Glutamatergic neuron (in vitro differentiated cells): ENCODE measurements at regions not wholly inside any gene's neighbourhood (a gene's known extent, or its start where the extent isn't known, plus 50 kb on each side); places are given as distances from the start of the nearest gene placed in this dataset.

Experiments used
- DNase-seq: peaks from one replicate; pipeline ENCODE4 v3.0.0; 2022
- H3K27ac Mint-ChIP-seq: one replicate; pipeline ENCODE4 v1.8.0; 2020; ENCODE audit warnings: mild to moderate bottlenecking, mixed read lengths, inconsistent platforms; ENCODE audit not compliant: unreplicated experiment
- H3K27me3 Mint-ChIP-seq: one replicate; pipeline ENCODE4 v1.8.0; 2020; ENCODE audit warnings: mild to moderate bottlenecking, moderate library complexity, mixed read lengths, inconsistent platforms; ENCODE audit not compliant: unreplicated experiment
- H3K36me3 Mint-ChIP-seq: one replicate; pipeline ENCODE4 v1.8.0; 2020; ENCODE audit warnings: mild to moderate bottlenecking, mixed read lengths, inconsistent platforms; ENCODE audit not compliant: unreplicated experiment
- H3K4me1 Mint-ChIP-seq: one replicate; pipeline ENCODE4 v1.8.0; 2020; ENCODE audit warnings: mild to moderate bottlenecking, low read depth, mixed read lengths, inconsistent platforms; ENCODE audit not compliant: unreplicated experiment
- H3K4me3 Mint-ChIP-seq: one replicate; pipeline ENCODE4 v1.8.0; 2020; ENCODE audit warnings: mild to moderate bottlenecking, mixed read lengths, inconsistent platforms; ENCODE audit not compliant: unreplicated experiment
- H3K9me3 Mint-ChIP-seq: one replicate; pipeline ENCODE4 v1.8.0; 2020; ENCODE audit warnings: mild to moderate bottlenecking, moderate library complexity, mixed read lengths, inconsistent platforms; ENCODE audit not compliant: unreplicated experiment
- TF ChIP-seq, protein P1 (sequence below): fragments of 200-600 bp; sonication (generic); IDR thresholded peaks from one replicate; pipeline ENCODE4 v1.5.0; 2021; ENCODE audit not compliant: partially characterized antibody, unreplicated experiment

- TF ChIP-seq, protein P1, sequence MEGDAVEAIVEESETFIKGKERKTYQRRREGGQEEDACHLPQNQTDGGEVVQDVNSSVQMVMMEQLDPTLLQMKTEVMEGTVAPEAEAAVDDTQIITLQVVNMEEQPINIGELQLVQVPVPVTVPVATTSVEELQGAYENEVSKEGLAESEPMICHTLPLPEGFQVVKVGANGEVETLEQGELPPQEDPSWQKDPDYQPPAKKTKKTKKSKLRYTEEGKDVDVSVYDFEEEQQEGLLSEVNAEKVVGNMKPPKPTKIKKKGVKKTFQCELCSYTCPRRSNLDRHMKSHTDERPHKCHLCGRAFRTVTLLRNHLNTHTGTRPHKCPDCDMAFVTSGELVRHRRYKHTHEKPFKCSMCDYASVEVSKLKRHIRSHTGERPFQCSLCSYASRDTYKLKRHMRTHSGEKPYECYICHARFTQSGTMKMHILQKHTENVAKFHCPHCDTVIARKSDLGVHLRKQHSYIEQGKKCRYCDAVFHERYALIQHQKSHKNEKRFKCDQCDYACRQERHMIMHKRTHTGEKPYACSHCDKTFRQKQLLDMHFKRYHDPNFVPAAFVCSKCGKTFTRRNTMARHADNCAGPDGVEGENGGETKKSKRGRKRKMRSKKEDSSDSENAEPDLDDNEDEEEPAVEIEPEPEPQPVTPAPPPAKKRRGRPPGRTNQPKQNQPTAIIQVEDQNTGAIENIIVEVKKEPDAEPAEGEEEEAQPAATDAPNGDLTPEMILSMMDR: no peak
- DNase-seq: no peak
- H3K9me3 Mint-ChIP-seq: no peaks in the 10 kb centered on the region
- no peak overlapping the region for H3K4me3 Mint-ChIP-seq
- no peaks in the 10 kb centered on the region for H3K27me3 Mint-ChIP-seq
- no peaks in the 10 kb centered on the region for H3K4me1 Mint-ChIP-seq
- H3K36me3 Mint-ChIP-seq: no peaks in the 10 kb centered on the region
- H3K27ac Mint-ChIP-seq: no peak overlapping the region
Observed at GRCh38 chr5:116671211-116671736, 96.7 kb upstream of the SEMA6A start.

DNA sequence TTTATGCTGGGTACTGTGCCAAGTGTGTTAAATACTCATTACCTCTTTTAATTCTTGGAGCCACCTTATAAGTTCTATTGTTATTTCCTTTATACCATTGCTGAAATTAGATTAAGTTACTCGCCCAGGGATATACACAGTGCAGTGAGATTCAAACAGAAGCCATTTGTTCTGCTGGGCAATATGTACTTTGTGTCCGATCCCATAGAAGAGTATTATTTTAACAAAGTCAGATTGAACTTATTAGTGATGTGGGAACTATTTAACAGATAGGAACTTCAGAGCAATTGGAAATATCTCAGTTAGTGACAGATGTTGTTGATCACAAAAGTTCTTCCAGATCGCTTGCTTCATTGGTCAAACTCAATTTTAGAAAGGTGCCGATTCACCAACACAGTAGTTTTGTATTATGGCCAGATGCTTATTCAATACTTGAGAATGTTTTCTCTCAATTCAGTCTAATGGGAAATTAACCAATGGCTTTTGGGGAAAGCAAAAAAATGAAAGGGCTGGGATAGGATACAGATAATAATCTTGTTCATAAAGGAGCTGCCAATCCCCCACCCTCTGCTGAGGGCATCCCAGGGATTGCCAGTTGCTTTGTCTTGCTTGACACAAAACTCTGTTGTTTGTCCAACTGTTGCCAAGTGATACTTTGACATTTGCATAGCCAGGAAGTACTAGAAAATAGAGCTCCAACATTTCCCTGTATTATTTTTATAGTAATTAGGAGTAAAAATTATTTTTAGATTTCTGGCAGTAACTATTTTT is 94.8 kb upstream of the SEMA6A start:
- Mint-ChIP-seq H3K4me3 (no peak overlapping the region), H3K27ac (no peak overlapping the region), H3K36me3 (no peaks in the 10 kb centered on the region), H3K9me3 (no peaks in the 10 kb centered on the region), H3K27me3 (no peaks in the 10 kb centered on the region), H3K4me1 (no peaks in the 10 kb centered on the region)
- TF ChIP-seq, protein P1: no peak
- DNase-seq: no peak

GRCh38 chr5:116668390-116668789 is 93.8 kb upstream of the SEMA6A start:
- H3K4me1 Mint-ChIP-seq: no peaks in the 10 kb centered on the region
- no peaks in the 10 kb centered on the region for H3K9me3 Mint-ChIP-seq
- no peaks in the 10 kb centered on the region for H3K36me3 Mint-ChIP-seq
- DNase-seq: no peak
- TF ChIP-seq, protein P1: no peak
- H3K27ac Mint-ChIP-seq: no peak overlapping the region
- H3K27me3 Mint-ChIP-seq: no peaks in the 10 kb centered on the region
- H3K4me3 Mint-ChIP-seq: no peak overlapping the region

- Mint-ChIP-seq H3K27ac (no peak overlapping the region), H3K4me3 (no peak overlapping the region), H3K4me1 (no peaks in the 10 kb centered on the region), H3K36me3 (peaks cover 3% of the 10 kb centered on the region), H3K9me3 (no peaks in the 10 kb centered on the region), H3K27me3 (no peaks in the 10 kb centered on the region)
- TF ChIP-seq, protein P1: no peak
- DNase-seq: no peak
Observed at GRCh38 chr5:116666901-116667300, 92.3 kb upstream of the SEMA6A start.

- H3K36me3 Mint-ChIP-seq: peaks cover 4% of the 10 kb centered on the region
- H3K4me3 Mint-ChIP-seq: no peak overlapping the region
- no peaks in the 10 kb centered on the region for H3K4me1 Mint-ChIP-seq
- no peaks in the 10 kb centered on the region for H3K27me3 Mint-ChIP-seq
- TF ChIP-seq, protein P1: no peak
- H3K9me3 Mint-ChIP-seq: no peaks in the 10 kb centered on the region
- H3K27ac Mint-ChIP-seq: no peak overlapping the region
- no peak for DNase-seq
Observed at GRCh38 chr5:116664988-116665387, 90.4 kb upstream of the SEMA6A start.
